Type B pancreatic cell (in vitro differentiated cells): ENCODE measurements at regions not wholly inside any gene's neighbourhood (a gene's known extent, or its start where the extent isn't known, plus 50 kb on each side); places are given as distances from the start of the nearest gene placed in this dataset.

Experiments used
- DNase-seq: peaks from one replicate; pipeline ENCODE4 v3.0.0; 2021; ENCODE audit warnings: mixed read lengths; ENCODE audit not compliant: unreplicated experiment; ENCODE audit errors: extremely low spot score
- H3K27ac Mint-ChIP-seq: 2 replicates; pipeline ENCODE4 v1.8.0; 2021; ENCODE audit warnings: mild to moderate bottlenecking, mixed read lengths
- H3K27me3 Mint-ChIP-seq: 2 replicates; pipeline ENCODE4 v1.8.0; 2021; ENCODE audit warnings: mixed read lengths
- H3K36me3 Mint-ChIP-seq: 2 replicates; pipeline ENCODE4 v1.8.0; 2021; ENCODE audit warnings: mixed read lengths
- H3K4me1 Mint-ChIP-seq: one replicate; pipeline ENCODE4 v1.8.0; 2021; ENCODE audit warnings: mixed read lengths; ENCODE audit not compliant: unreplicated experiment
- H3K4me3 Mint-ChIP-seq: 2 replicates; pipeline ENCODE4 v1.8.0; 2021; ENCODE audit warnings: mild to moderate bottlenecking, mixed read lengths
- H3K9me3 Mint-ChIP-seq: 2 replicates; pipeline ENCODE4 v1.8.0; 2021; ENCODE audit warnings: mixed read lengths
- TF ChIP-seq, protein P1 (sequence below): fragments of 200-600 bp; sonication (generic); conservative IDR thresholded peaks from 2 replicates; pipeline ENCODE4 v1.5.0; 2021; ENCODE audit warnings: antibody characterized with exemption, mild to moderate bottlenecking

- no peak overlapping the region for H3K4me3 Mint-ChIP-seq
- H3K36me3 Mint-ChIP-seq, result no peaks in the 10 kb centered on the region
- no peak for DNase-seq
- H3K4me1 Mint-ChIP-seq, result no peaks in the 10 kb centered on the region
- H3K9me3 Mint-ChIP-seq, result no peaks in the 10 kb centered on the region
- H3K27ac Mint-ChIP-seq, result no peak overlapping the region
- TF ChIP-seq, protein P1, sequence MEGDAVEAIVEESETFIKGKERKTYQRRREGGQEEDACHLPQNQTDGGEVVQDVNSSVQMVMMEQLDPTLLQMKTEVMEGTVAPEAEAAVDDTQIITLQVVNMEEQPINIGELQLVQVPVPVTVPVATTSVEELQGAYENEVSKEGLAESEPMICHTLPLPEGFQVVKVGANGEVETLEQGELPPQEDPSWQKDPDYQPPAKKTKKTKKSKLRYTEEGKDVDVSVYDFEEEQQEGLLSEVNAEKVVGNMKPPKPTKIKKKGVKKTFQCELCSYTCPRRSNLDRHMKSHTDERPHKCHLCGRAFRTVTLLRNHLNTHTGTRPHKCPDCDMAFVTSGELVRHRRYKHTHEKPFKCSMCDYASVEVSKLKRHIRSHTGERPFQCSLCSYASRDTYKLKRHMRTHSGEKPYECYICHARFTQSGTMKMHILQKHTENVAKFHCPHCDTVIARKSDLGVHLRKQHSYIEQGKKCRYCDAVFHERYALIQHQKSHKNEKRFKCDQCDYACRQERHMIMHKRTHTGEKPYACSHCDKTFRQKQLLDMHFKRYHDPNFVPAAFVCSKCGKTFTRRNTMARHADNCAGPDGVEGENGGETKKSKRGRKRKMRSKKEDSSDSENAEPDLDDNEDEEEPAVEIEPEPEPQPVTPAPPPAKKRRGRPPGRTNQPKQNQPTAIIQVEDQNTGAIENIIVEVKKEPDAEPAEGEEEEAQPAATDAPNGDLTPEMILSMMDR, result no peak
- no peaks in the 10 kb centered on the region for H3K27me3 Mint-ChIP-seq
Observed at GRCh38 chrX:79300856-79301255, 66.3 kb downstream of the ITM2A start.

DNA sequence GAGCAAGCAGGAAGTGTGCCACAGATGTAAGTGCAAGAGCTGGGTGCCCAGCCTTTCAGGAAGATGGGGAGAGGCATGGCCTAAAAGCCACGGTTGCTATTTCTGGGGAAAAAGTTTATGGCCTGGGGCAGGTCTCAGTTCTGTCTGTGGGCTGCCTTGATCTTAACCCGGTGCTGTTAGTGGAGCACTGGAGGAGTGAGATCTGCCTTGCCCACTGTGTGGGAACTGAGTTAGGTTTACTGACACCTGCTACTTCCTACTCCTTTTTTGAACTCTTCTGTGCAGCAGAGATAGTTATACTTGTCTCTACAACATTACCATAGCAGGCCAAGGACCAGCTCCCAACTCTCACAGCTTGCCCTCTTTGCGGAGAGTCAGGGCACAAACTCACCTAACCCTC lies 76.5 kb downstream of the ITM2A start:
- H3K4me3 Mint-ChIP-seq, result no peak overlapping the region
- H3K9me3 Mint-ChIP-seq, result no peaks in the 10 kb centered on the region
- no peaks in the 10 kb centered on the region for H3K36me3 Mint-ChIP-seq
- no peaks in the 10 kb centered on the region for H3K4me1 Mint-ChIP-seq
- TF ChIP-seq, protein P1, result no peak
- no peak for DNase-seq
- H3K27me3 Mint-ChIP-seq, result no peaks in the 10 kb centered on the region
- H3K27ac Mint-ChIP-seq, result no peak overlapping the region

- Mint-ChIP-seq H3K36me3 (no peaks in the 10 kb centered on the region), H3K27ac (no peak overlapping the region), H3K27me3 (no peaks in the 10 kb centered on the region), H3K4me1 (no peaks in the 10 kb centered on the region), H3K9me3 (no peaks in the 10 kb centered on the region), H3K4me3 (no peak overlapping the region)
- DNase-seq, result no peak
- TF ChIP-seq, protein P1, result no peak
Observed at GRCh38 chrX:79288733-79289132, 78.4 kb downstream of the ITM2A start.

- H3K9me3 Mint-ChIP-seq, result no peaks in the 10 kb centered on the region
- TF ChIP-seq, protein P1, result no peak
- H3K27me3 Mint-ChIP-seq, result no peaks in the 10 kb centered on the region
- H3K4me1 Mint-ChIP-seq, result no peaks in the 10 kb centered on the region
- no peak overlapping the region for H3K4me3 Mint-ChIP-seq
- no peak for DNase-seq
- H3K27ac Mint-ChIP-seq, result no peak overlapping the region
- H3K36me3 Mint-ChIP-seq, result no peaks in the 10 kb centered on the region
Observed at GRCh38 chrX:79287724-79288123, 79.4 kb downstream of the ITM2A start.

DNA sequence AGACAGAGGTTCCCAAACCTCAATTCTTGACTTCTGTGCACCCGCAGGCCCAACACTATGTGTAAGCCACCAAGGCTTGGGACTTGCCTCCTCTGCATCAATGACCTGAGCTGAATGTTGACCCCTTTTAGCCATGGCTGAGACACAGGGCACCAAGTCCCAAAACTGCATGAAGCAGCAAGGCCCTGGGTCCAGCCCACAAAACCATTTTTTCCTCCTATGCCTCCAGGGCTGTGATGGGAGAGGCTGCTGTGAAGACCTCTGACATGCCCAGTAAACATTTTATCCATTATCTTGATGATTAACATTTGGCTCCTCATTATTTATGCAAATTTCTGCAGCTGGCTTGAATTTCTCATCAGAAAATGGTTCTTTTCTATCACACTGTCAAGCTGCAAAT lies 85.4 kb downstream of the ITM2A start:
- no peak for DNase-seq
- H3K9me3 Mint-ChIP-seq, result no peaks in the 10 kb centered on the region

More for the DNA sequence above, 85.4 kb downstream of the ITM2A start:
- no peaks in the 10 kb centered on the region for H3K36me3 Mint-ChIP-seq
- H3K27ac Mint-ChIP-seq, result no peak overlapping the region
- H3K4me3 Mint-ChIP-seq, result no peak overlapping the region
- no peaks in the 10 kb centered on the region for H3K27me3 Mint-ChIP-seq
- TF ChIP-seq, protein P1, result no peak
- no peaks in the 10 kb centered on the region for H3K4me1 Mint-ChIP-seq
